D341Med (cell line): ENCODE measurements at regions not wholly inside any gene's neighbourhood (a gene's known extent, or its start where the extent isn't known, plus 50 kb on each side); places are given as distances from the start of the nearest gene placed in this dataset.

ENCODE experiments used
- DNase-seq: peaks from one replicate; pipeline ENCODE4 v3.0.0; 2012; ENCODE audit warnings: low spot score

DNA sequence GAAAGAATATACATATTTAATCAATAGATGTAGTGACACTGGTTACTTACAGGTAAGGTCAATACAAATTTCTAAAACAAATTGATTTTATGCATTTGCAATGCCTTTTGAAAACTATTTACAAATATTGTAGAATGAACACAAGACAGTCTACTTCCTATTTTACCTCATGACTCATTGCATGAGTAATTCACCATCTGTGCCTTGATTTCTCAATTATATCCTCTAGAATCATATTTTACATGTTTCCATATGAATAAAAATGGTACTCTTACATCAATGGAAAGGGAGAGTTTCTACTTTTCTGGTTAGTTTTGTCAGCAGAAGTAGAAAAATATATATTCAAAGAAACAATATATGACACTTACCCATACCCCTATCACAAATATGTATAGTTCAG lies 203.8 kb upstream of the CDH7 start:
- DNase-seq, result no peak

DNA sequence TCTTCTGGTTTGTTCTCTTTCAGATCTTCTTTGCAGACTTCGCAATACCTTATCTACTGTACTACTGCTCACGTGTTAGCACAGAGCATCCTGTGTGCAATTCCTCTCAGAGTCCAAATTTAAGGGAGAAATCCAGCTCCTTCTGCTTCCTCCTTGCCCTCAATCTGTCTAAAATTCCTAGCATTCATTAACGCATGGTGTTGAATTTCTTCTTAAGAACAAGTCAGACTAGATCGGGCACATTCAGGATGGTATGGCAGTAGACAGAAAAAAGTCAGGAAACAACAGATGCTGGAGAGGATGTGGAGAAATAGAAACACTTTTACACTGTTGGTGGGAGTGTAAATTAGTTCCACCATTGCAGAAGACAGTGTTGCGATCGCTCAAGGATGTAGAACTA lies 206.1 kb upstream of the CDH7 start:
- DNase-seq, result no peak

DNA sequence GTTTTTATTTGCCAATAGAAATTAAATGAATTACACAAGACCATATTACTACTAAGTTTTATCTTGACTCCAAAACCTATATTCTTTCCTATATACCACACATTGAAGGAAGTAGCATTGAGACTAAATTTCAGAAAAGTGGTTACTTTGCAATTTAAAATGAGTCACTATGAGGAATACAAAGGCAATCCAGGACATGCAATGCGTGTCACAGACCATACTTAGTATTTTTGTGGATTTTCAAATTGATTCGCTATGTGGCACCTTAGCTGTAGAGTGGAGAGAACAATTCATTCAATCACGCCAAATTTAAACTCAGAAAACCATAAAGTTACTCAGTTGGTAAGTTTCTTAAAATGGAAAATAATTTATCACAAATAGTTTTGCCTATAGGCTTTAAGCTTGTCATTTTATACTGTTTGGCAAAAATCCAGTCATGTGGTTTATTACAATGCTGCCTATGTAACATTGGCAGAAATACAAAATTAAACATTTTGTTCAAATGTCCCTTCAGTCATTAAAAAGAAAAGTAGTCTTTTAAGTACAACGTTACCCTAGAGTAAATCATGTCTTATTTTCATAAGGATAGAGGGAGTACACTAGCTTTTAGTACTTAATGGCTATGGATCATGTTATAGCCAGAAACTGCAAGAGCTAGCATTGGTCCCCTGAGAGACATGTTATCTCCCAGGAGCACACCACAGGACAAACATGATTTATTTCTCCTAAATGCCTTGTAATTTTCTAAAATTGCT lies 222.8 kb upstream of the CDH7 start:
- no peak for DNase-seq

DNA sequence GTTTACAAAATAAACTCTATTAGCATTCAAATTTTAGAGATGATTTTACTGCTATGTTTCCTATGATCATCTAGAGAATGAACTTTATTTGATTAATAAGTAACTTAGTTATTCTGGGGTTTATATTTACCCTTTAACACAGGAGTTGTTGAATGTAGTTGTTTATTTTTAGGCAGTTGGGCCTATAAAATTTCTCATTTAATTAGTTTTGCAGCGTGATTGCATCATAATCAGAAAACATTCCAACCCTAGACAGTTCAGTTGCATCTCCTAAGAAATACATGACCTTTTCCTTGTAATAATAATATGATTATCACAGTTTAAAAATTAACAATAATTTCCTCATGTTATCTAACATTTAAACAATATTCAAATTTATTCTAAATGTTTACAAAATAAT lies 224.7 kb upstream of the CDH7 start:
- DNase-seq, result no peak

DNA sequence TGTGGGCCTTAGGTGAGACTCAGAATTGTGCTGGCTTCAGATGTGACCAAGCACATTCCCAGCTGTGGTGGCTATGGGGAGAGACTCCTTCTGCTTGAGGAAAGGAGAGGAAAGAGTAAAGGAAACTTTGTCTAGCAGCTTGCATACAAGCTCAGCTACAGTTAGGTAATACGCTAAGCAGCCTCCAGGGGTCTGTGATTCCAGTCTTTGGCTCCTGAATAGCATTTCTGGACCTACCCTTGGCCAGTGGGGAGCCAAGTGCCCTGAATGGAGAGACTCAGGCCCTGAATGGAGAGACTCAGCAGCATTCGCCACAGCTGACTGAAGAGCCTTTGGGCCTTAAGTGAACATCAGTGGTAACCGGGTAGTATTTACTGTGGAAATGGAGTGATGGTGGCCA lies 227.4 kb upstream of the CDH7 start:
- DNase-seq, result no peak

DNA sequence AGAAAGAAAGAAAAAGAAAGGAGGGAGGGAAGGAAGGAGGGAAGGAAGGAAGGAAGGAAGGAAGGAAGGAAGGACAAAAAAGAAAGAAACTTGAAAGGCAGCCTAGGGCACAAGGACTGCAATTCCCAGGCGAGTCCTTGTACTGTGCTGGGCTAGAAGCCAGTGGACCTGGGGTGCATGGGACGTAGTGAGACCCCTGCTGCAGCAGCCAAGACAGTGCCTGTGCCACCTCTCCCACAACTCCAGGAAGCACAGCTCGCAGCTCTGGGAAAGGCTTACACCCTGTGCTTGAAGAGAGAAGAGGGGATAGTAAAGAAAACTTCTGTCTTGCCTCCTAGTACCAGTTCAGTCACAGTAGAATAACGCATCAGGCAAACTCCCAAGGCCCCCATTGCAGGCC lies 227.9 kb upstream of the CDH7 start:
- DNase-seq, result no peak

DNA sequence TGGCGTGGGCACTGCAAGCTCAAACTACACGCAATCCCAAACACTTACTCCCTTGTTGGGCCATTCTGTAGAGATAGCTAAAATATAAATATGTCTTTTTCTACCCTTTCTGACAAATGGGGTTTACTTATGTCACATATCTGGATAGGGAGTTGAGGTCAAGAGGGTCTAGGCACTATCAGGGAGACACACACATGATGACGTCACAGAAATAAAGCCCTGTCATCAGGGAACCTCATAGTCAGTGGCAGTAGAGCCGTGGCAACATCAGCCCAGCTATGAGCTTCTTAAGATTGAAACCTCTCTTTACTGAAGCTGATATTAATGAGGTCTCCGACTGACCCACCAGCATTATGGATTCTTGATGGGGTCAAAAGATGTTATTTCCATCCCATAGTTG lies 234.6 kb upstream of the CDH7 start:
- no peak for DNase-seq

DNA sequence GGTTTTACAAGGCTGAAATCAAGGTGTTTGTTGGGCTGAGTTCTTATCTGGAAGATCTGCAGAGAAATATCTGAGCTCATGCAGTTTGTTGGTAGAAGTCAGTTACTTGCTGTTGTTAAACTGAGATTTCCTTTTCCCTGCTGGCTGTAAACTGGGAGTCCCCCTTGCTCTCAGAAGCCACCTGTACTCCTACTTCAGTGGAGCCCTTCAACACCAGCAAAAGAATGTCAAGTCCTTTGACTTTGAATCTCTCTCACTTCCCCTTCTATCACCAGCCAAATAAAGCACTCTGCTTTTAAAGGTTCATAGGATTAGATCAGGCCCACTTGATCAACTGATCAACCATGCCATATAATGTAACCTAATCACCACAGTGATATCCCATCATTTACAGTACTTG lies 252.2 kb upstream of the CDH7 start:
- DNase-seq, result no peak

DNA sequence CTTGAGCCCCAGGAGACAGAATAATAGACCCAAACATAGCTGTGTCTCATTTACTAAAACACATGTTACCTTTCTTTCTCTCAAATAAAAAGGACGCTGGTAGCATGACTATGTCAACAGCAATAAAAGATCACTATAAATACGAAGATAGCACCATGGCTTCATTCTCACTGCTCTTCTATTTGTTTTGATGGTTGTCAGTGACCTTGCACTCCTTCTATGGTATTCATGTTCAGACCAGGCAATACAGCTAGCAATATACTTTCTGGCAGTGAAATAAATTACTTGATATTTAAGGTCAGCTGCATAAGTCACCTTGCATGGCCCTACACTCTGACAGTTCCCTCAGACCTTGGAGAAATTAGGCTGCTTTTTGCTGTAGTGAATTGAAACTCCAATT lies 263.2 kb upstream of the CDH7 start:
- DNase-seq, result no peak

DNA sequence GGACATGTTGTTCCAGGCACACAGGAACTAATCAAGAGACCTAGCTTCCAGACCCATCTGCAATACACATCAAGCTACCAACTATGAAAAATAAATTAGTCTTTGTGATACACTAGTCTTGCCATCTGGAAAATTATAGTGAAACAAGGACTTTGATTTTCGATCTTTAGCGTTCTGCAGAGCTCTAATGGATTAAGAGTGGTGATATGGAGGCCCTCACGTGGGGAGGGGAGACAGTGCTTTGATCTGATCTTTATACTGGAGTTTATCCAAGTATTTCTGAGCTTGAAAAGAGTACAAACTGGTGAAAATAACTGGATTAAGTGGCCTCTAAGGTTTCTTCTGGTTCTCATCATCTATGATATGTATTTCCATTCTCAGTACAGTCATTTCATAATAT lies 273.4 kb upstream of the CDH7 start:
- DNase-seq, result no peak

DNA sequence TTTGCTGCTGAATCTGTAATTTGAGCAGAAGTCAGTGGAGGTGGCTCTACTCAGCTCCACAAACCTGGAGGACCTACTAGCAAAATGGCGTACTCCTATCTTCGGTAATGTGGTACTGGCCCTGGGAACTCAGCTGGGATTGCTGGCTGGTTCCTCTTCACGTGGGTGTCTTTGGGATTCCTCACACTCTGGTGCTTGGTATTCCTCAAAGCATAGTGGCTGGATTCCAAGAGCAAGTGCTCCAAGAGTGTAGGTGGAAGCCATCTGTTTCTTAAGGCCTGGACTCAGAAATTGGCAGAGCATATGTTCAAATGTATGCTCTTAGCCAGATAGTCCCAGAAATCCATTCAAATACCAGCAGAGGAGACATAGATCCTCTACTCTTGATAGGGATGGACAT lies 281.9 kb upstream of the CDH7 start:
- no peak for DNase-seq

DNA sequence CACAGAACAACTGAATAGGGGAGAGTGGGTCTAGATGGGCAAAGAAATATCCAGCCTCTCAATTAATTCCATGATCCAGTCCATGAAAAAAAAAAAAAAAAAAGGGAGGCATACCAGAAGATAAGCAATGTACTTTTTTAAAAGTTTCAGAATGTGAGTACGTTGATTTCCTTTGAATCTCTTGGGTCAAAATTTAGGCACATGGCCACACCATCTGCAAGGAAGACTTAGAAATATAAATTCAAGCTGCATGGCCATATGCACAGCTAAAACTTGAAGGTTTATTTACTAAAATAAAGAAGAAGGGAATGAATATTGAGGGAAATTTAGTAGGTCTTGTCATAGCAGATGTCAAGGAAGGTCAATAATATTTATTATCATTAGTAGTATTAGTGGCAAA lies 286.5 kb upstream of the CDH7 start:
- no peak for DNase-seq

DNA sequence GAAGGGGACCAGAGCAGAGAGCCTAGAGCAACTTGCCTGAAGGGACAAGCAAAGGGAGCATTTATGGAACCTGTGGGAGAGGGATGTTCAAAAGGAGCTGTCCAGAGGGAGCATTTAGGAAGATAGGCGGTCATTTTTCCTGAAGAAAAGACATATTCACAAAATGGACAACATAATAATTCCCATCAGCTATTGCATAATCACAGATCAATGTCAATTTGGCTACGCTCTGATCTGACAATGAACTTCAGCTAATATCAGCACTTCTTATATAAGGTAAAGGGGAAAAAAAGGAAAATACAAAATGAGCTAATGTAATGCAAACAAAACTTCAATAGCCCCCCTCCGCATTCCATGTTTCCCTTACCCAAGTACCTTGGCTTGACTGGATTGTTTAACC lies 291.1 kb upstream of the CDH7 start:
- DNase-seq, result no peak

DNA sequence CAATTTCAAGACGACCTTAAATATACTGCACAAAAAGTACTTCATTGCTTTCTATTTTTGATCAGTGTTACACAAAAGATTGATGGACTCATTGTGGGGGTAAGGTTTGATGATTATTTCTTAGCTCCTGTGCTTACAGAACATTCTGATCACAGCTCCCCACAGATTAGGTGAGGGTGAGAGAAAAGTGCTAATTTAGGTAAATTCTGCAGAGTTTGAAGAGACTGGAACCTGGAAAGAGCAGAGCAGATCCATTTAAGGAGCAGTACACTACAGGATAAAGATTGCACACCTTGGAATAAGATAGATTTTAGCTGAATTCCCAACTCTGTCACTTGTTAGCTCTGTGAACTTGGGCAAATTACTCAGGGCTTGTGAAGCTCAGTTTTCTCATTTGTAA lies 291.9 kb upstream of the CDH7 start:
- DNase-seq, result no peak

DNA sequence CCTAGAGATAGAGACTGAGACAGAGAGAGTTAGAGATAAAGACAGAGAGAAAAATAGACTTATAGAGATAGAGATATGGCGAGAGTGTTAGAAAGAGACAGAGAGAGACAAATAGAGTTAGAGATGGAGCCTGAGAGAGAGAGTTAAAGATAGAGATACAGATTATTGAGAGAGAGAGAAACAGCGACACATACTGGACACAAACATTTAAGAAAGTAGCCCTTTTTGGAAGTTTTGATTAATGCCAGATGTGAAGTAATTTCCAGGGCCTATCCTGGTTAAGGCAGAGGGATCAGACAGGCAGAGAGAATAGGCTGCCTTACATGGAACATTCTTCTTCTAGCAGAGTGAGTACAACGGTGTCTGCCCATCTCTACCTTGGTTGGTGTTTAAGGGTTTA lies 311.6 kb upstream of the CDH7 start:
- no peak for DNase-seq

DNA sequence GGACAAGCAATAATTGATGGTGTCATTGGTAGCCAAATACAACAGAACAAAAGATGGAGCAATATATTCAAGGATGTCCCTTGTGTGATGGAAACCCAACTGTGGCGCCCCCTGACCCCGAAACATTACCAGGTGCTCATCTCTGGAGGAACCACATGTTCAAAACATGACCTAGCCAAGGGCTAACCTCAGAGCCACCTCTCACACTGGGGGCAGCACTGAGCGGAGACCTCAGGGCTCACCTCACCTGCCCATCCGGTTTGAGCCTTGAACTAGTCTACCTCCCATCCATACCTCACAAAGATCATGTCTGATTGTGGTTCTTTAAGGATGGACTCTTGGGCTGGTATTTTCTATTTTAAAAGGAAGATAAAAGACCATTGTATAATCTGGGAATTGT lies 314.4 kb upstream of the CDH7 start:
- DNase-seq, result peak; percentile 34

DNA sequence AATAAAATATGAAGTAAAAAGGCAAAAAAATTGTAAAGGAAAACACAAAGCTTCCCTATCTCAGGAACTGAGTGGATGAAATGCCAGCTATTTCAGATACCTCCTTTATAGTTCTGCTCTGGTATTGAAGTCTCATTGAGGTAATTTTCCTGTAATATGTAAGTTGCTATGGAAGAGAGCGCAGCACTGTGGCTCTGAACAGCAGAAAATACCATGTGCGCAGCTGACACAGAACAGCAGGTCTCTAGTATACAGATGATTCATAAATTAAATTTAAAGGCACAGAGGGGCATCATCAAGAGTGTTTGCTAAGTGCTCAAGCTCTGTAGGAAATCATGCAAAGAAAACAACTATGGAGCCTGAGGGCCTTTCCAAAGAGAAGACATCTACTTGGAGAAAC lies 315.3 kb upstream of the CDH7 start:
- DNase-seq, result no peak

DNA sequence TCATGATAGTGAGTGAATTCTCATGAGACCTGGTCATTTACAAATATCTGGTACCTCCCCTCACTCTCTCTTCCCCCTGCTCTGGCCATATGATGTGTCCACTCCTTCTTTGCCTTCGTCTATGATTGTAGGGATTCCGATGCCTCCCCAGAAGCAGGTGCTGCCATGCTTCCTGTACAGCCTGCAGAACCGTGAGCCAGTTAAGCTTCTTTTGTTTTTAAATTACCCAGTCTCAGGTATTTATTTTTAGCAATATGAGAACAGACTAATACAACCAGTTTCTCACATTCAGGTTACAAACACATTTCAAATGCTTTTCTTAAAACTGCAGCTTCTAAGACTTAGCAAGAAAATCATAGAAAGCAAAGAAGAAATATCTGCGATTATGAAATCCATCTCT lies 321.2 kb upstream of the CDH7 start:
- DNase-seq, result no peak

DNA sequence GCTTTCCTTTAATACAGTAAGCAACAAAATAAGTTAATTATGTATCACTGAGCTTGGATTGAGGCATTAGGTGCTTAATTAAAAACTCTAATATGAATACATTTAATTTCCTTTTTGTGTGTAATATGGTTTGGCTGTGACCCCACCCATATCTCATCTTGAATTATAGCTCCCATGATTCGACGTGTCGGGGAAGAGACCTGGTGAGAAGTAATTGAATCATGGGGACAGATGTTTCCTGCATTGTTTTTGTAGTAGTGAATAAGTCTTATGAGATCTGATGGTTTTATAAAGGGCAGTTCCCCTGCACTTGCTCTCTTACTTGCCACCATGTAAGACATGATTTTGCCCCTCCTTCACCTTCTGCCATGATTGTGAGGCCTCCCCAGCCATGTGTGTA lies 325.4 kb upstream of the CDH7 start:
- no peak for DNase-seq

DNA sequence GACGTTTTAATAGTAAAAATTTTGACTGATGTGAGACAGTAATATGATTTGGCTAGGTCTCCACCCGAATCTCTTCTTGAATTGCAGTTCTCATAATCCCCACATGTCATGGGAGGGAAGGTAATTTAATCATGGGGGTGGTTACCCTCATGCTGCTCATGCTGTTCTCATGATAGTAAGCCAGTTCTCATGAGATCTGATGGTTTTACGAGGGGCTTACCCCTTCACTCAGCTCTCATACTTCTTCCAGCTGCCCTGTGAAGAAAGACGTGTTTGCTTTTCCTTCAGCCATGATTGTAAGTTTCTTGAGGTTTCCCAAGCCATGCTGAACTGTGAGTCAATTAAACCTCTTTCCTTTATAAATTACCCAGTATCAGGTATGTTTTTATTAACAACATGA lies 327.0 kb upstream of the CDH7 start:
- no peak for DNase-seq

DNA sequence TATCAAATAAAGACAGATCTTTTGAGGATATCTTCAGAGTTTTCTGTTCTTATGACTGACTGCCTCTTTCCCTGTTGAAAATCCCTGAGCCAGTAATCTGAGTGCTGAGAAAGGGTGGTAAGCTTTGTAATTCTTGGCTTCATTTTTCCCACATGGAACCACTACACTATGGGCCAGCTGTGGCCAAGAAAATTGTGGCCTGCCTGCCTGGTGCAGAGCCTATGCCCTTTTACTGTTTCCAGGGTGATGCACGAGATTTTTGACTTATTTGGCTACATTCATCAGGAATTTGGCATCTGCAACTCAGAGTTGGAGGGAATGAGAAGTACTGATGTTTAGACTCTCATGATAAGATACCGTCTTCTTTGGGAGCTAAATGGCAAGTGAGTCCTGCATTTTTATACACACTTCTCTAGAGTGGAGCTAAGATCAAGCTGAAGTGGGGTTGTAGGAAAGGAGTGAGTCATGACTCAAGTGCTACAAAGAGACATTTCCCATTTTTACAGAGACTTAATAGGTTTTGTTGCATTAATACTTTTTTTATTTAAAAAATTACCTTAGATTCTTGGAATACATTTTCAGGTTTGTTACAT lies 328.2 kb upstream of the CDH7 start:
- DNase-seq, result no peak

DNA sequence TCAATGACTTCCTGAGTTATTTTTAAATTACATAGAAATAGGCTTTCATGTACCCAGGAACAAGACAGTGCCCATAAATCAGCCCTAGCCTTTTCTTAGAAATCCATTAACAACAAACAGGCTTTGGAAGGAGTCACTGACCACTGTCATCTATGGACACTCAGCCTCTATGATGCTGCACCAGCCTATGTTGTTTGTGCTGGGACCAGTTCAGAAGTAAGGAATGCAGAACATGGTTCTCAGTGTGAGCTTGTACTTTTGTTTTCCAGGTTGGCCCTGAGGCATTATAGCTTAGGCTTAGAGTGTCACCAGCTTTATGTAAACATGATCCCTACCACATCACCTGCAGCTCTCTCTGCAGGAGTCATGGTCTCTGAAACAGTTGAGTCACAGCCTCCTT lies 335.7 kb upstream of the CDH7 start:
- no peak for DNase-seq

DNA sequence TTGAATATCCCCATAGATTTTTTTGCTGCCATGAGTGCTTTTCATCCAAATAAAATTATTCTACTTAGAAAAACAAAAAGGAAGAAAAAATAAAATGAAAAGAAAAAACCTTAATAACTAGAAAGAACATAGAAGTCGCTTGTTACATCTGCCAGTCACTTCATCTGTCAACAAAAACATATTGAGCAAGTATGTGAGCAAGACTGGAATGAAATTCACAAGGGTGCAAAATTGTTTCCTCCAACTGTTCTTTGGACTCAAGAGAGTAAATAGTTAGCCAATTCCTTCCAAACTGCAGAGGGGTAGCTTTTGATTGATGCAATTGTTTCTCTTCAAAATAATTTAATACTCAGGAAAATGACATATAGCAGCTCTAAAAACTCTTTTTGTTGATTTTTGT lies 336.3 kb upstream of the CDH7 start:
- no peak for DNase-seq

DNA sequence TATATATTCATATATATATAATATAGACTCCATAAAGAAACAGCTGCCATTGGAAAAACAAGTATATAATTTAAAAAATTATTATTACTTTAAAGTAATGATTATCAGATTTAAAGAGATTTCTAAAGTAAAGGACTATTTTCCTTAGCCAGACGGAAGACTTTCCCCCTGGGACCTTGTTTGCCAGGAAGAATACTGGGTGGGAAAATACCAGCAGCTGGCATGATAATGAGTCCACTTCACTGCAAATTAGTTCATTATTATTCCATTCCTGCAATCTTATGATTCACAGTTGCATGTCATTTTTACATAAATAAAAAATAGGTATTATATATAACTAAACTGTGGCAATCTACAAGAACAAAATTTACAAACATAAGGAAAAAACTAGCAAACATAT lies 339.8 kb upstream of the CDH7 start:
- peak; percentile 63 for DNase-seq
